ENCODE measurements at regions not wholly inside any gene's neighbourhood (a gene's known extent, or its start where the extent isn't known, plus 50 kb on each side); places are given as distances from the start of the nearest gene placed in this dataset.

DNA sequence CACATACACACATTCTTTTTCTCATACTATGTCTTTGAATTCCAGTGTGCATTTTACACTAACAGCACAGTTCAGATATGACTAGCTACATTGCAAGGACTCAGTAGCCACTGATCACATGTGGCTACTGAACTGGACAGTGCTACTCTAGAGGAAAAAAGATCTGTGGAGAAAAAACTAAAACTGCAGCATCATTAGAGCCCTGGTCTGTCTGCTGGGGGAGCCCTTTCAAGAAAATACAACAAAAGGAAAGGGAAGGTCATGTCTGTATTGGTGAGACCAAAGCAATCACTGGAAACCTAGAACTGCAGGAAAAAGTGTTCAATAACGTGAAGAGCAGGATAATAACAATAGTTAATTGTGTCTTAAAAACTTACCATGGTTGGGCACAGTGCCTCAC lies 132.3 kb upstream of the JARID2 start:
- no peak for TF ChIP-seq CTCF (IDR thresholded peaks at IDR 0.05; ENCODE audit: extremely low read depth, insufficient read depth, missing control alignments)
- DNase-seq (ENCODE audit: low spot score): no peak

DNA sequence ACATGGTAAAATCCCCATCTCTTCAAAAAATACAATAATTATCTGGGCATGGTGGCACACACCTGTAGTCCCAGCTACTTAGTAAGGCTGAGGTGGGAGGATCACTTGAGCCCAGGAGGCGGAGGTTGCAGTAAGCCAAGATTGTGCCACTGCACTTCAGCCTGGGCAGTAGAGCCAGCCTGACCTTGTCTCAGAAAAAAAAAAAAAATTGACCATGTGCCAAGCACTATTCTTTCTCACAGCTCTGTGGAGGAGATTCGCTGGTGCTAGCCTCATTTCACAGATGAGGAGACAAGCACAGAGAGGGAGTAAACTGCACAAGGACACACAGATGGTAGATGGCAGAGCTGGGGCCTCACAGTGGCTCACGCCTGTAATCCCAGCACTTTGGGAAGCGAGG lies 131.8 kb upstream of the JARID2 start:
- in situ Hi-C loops (cut with MboI; ENCODE audit: low pct_unique_long_range_greater_than_20kb, low sequenced_read_pairs, unreplicated experiment): no loop called here
- DNase-seq (ENCODE audit: low spot score): no peak
- no peak for TF ChIP-seq CTCF (IDR thresholded peaks at IDR 0.05; ENCODE audit: extremely low read depth, insufficient read depth, missing control alignments)

More for the DNA sequence above, 132.3 kb upstream of the JARID2 start:
- in situ Hi-C loops (cut with MboI; ENCODE audit: low pct_unique_long_range_greater_than_20kb, low sequenced_read_pairs, unreplicated experiment): no loop called here

GRCh38 chr6:15116889-15117288 lies 129.0 kb upstream of the JARID2 start:
- TF ChIP-seq CTCF (IDR thresholded peaks at IDR 0.05; ENCODE audit: extremely low read depth, insufficient read depth, missing control alignments): no peak

DNA sequence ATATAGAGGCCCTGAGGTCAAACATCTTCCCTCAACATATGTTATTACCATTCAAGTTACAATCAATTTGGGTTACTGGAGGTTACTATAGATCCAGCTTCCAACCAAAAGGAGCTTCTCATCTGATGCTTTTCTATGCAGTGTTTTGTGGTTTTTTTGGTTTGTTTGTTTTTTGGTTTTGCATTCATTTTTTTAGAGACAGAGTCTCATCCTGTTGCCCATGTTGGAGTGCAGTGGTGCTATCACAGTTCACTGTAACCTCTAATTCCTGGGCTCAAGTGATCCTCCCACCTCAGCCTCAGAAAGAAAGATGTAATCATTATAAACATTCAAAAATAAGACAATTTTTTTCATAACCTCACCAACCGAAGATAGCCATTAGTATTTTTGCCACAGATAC lies 124.4 kb upstream of the JARID2 start:
- no peak for DNase-seq (ENCODE audit: low spot score)
- no peak for TF ChIP-seq CTCF (IDR thresholded peaks at IDR 0.05; ENCODE audit: extremely low read depth, insufficient read depth, missing control alignments)
- in situ Hi-C loops (cut with MboI; ENCODE audit: low pct_unique_long_range_greater_than_20kb, low sequenced_read_pairs, unreplicated experiment): no loop called here

More at GRCh38 chr6:15116889-15117288, 129.0 kb upstream of the JARID2 start:
- in situ Hi-C loops (cut with MboI; ENCODE audit: low pct_unique_long_range_greater_than_20kb, low sequenced_read_pairs, unreplicated experiment): no loop called here
- DNase-seq (ENCODE audit: low spot score): no peak

GRCh38 chr6:15121977-15122550 lies 123.8 kb upstream of the JARID2 start:
- in situ Hi-C loops (cut with MboI; ENCODE audit: low pct_unique_long_range_greater_than_20kb, low sequenced_read_pairs, unreplicated experiment): no loop called here
- TF ChIP-seq CTCF (IDR thresholded peaks at IDR 0.05; ENCODE audit: extremely low read depth, insufficient read depth, missing control alignments): no peak
- no peak for DNase-seq (ENCODE audit: low spot score)

- in situ Hi-C loops (cut with MboI; ENCODE audit: low pct_unique_long_range_greater_than_20kb, low sequenced_read_pairs, unreplicated experiment): no loop called here
- no peak for TF ChIP-seq CTCF (IDR thresholded peaks at IDR 0.05; ENCODE audit: extremely low read depth, insufficient read depth, missing control alignments)
- no peak for DNase-seq (ENCODE audit: low spot score)
These were observed 116.0 kb upstream of the JARID2 start for GRCh38 chr6:15129887-15130286.

GRCh38 chr6:15131234-15131633 lies 114.6 kb upstream of the JARID2 start:
- in situ Hi-C loops (cut with MboI; ENCODE audit: low pct_unique_long_range_greater_than_20kb, low sequenced_read_pairs, unreplicated experiment): no loop called here
- no peak for DNase-seq (ENCODE audit: low spot score)
- TF ChIP-seq CTCF (IDR thresholded peaks at IDR 0.05; ENCODE audit: extremely low read depth, insufficient read depth, missing control alignments): no peak

Measured in GM13977 (cell line).